ENCODE measurements at regions not wholly inside any gene's neighbourhood (a gene's known extent, or its start where the extent isn't known, plus 50 kb on each side); places are given as distances from the start of the nearest gene placed in this dataset.
"Not testable (repeated sequence)": the region's sequence is repeated elsewhere in the genome, so short reads cannot be mapped to it uniquely, and the experiment has no call there.

DNA sequence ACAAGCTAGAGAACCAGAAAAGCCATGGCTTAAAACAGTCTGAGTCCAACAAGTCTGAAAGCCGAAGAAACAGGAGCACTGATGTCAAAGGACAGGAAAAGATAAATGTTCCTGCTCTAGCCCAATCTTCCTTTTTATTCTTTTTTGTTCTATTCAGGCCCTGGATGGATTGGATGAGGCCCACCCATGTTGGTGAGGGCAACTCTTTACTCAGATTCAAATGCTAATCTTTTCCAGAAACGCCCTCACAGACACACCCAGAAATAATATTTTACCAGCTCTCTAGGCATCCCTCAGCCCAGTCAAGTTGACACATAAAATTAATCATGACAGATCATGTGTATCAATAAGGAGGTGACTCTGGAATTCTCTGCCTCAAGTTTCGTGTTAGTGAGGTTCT, 1002.7 kb downstream of the STPG2 start:
- no peaks in the 10 kb centered on the region for H3K9me2 ChIP-seq (replicated peaks; ENCODE audit: control insufficient read depth, low read length)
- no peak overlapping the region for H3K4me3 ChIP-seq (ENCODE audit: low read length)
- H3K4me2 ChIP-seq (ENCODE audit: low read length): no peak overlapping the region
- H4K20me1 ChIP-seq (ENCODE audit: control insufficient read depth, insufficient read depth, low read depth, low read length): no peaks in the 10 kb centered on the region
- H3K36me3 ChIP-seq (ENCODE audit: control insufficient read depth, low read length): no peaks in the 10 kb centered on the region
- H3F3A ChIP-seq (ENCODE audit: control insufficient read depth, insufficient read depth): no peaks in the 10 kb centered on the region
- no peak for TF ChIP-seq EZH2phosphoT487 (IDR thresholded peaks at IDR 0.05; ENCODE audit: borderline replicate concordance, low read length)
- TF ChIP-seq, protein P1, sequence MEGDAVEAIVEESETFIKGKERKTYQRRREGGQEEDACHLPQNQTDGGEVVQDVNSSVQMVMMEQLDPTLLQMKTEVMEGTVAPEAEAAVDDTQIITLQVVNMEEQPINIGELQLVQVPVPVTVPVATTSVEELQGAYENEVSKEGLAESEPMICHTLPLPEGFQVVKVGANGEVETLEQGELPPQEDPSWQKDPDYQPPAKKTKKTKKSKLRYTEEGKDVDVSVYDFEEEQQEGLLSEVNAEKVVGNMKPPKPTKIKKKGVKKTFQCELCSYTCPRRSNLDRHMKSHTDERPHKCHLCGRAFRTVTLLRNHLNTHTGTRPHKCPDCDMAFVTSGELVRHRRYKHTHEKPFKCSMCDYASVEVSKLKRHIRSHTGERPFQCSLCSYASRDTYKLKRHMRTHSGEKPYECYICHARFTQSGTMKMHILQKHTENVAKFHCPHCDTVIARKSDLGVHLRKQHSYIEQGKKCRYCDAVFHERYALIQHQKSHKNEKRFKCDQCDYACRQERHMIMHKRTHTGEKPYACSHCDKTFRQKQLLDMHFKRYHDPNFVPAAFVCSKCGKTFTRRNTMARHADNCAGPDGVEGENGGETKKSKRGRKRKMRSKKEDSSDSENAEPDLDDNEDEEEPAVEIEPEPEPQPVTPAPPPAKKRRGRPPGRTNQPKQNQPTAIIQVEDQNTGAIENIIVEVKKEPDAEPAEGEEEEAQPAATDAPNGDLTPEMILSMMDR (IDR thresholded peaks at IDR 0.05; ENCODE audit: low read depth, low read length, poor library complexity, severe bottlenecking): no peak
- H3K27ac ChIP-seq (ENCODE audit: low read depth, low read length): no peak overlapping the region
- no peaks in the 10 kb centered on the region for H3K27me3 ChIP-seq (ENCODE audit: control insufficient read depth, low read length)
- no peaks in the 10 kb centered on the region for H3K79me2 ChIP-seq (ENCODE audit: control insufficient read depth, low read length)
- H3K9me3 ChIP-seq (ENCODE audit: control insufficient read depth, insufficient read depth, low read length): no peaks in the 10 kb centered on the region
- H3K4me1 ChIP-seq (ENCODE audit: control insufficient read depth, low read length): no peaks in the 10 kb centered on the region

DNA sequence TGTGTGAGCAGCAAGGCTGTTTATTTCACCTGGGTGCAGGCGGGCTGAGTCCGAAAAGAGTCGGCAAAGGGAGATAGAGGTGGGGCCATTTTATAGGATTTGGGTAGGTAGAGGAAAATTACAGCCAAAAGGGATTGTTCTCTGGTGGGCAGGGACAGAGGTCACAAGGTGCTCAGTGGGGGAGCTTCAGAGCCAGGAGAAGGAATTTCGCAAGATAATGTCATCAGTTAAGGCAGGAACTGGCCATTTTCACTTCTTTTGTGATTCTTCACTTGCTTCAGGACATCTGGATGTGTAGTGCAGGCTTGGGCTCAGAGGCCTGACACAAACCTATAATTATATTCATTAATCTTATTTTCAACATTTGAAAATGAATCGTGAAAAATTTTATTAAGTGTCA, 1001.9 kb downstream of the STPG2 start:
- not testable (repeated sequence) for H3K4me3 ChIP-seq (ENCODE audit: low read length); H3K79me2 ChIP-seq (ENCODE audit: control insufficient read depth, low read length); H3K27ac ChIP-seq (ENCODE audit: low read depth, low read length); H3K27me3 ChIP-seq (ENCODE audit: control insufficient read depth, low read length); H4K20me1 ChIP-seq (ENCODE audit: control insufficient read depth, insufficient read depth, low read depth, low read length); H3K36me3 ChIP-seq (ENCODE audit: control insufficient read depth, low read length); H3K4me1 ChIP-seq (ENCODE audit: control insufficient read depth, low read length); H3K9me2 ChIP-seq (replicated peaks; ENCODE audit: control insufficient read depth, low read length); H3F3A ChIP-seq (ENCODE audit: control insufficient read depth, insufficient read depth); H3K9me3 ChIP-seq (ENCODE audit: control insufficient read depth, insufficient read depth, low read length); H3K4me2 ChIP-seq (ENCODE audit: low read length)

DNA sequence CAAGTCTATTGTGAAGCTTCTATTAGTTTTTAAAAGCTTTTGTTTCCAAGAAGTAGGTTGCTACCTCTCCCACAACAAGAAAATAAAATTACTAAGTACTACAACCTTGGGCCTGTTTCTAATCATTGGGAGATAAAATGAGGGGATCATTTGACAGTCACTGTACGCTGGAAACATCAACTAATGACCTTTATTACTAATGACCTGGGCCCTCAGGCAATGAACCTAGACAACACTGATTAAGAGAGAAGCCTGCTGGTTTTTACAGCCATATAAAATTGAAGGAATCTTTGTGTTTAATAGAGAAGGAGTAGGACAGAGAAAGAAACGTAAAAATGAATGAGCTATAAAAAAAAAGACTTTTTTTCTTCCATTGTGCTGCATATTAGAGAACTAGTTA, 1000.9 kb downstream of the STPG2 start:
- Histone ChIP-seq H3K79me2 (ENCODE audit: control insufficient read depth, low read length) (no peaks in the 10 kb centered on the region), H3K4me1 (ENCODE audit: control insufficient read depth, low read length) (no peaks in the 10 kb centered on the region), H3K4me2 (ENCODE audit: low read length) (no peak overlapping the region), H4K20me1 (ENCODE audit: control insufficient read depth, insufficient read depth, low read depth, low read length) (no peaks in the 10 kb centered on the region), H3K27me3 (ENCODE audit: control insufficient read depth, low read length) (no peaks in the 10 kb centered on the region), H3K9me2 (replicated peaks; ENCODE audit: control insufficient read depth, low read length) (no peaks in the 10 kb centered on the region), H3K27ac (ENCODE audit: low read depth, low read length) (no peak overlapping the region), H3K36me3 (ENCODE audit: control insufficient read depth, low read length) (no peaks in the 10 kb centered on the region), H3K9me3 (ENCODE audit: control insufficient read depth, insufficient read depth, low read length) (no peaks in the 10 kb centered on the region), H3F3A (ENCODE audit: control insufficient read depth, insufficient read depth) (no peaks in the 10 kb centered on the region), H3K4me3 (ENCODE audit: low read length) (no peak overlapping the region)
- TF ChIP-seq EZH2phosphoT487 (IDR thresholded peaks at IDR 0.05; ENCODE audit: borderline replicate concordance, low read length): no peak
- TF ChIP-seq, protein P1 (IDR thresholded peaks at IDR 0.05; ENCODE audit: low read depth, low read length, poor library complexity, severe bottlenecking): no peak

DNA sequence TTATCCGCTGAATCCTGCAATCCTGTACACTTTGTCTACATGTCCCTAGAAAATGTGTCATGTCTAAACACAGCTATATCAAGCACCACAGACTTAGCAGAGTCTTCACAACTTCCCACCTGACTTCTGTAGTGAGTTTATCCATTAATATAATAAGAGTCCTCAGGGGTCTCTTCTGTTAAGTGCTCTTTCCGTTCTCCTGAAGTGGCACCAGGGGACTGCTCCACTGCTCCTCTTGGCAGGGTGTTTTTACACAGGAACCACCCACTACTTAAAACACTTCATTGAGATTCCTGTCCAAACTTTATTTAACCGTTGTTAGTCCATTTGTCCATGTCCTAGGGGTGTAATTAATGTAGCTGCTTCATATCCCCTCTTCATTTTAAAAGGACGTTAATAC, 1000.4 kb downstream of the STPG2 start:
- no peak overlapping the region for H3K4me3 ChIP-seq (ENCODE audit: low read length)
- no peak for TF ChIP-seq EZH2phosphoT487 (IDR thresholded peaks at IDR 0.05; ENCODE audit: borderline replicate concordance, low read length)
- TF ChIP-seq, protein P1 (IDR thresholded peaks at IDR 0.05; ENCODE audit: low read depth, low read length, poor library complexity, severe bottlenecking): no peak
- no peaks in the 10 kb centered on the region for H3K36me3 ChIP-seq (ENCODE audit: control insufficient read depth, low read length)
- H3K4me2 ChIP-seq (ENCODE audit: low read length): no peak overlapping the region
- no peaks in the 10 kb centered on the region for H3K27me3 ChIP-seq (ENCODE audit: control insufficient read depth, low read length)
- H3K9me3 ChIP-seq (ENCODE audit: control insufficient read depth, insufficient read depth, low read length): no peaks in the 10 kb centered on the region
- H3K79me2 ChIP-seq (ENCODE audit: control insufficient read depth, low read length): no peaks in the 10 kb centered on the region
- no peaks in the 10 kb centered on the region for H3F3A ChIP-seq (ENCODE audit: control insufficient read depth, insufficient read depth)
- H3K4me1 ChIP-seq (ENCODE audit: control insufficient read depth, low read length): no peaks in the 10 kb centered on the region
- H3K9me2 ChIP-seq (replicated peaks; ENCODE audit: control insufficient read depth, low read length): no peaks in the 10 kb centered on the region
- H3K27ac ChIP-seq (ENCODE audit: low read depth, low read length): no peak overlapping the region
- no peaks in the 10 kb centered on the region for H4K20me1 ChIP-seq (ENCODE audit: control insufficient read depth, insufficient read depth, low read depth, low read length)

Measured in DOHH2 (cell line).